GM18873 (cell line): ENCODE measurements at regions not wholly inside any gene's neighbourhood (a gene's known extent, or its start where the extent isn't known, plus 50 kb on each side); places are given as distances from the start of the nearest gene placed in this dataset.

Experiments used
- ATAC-seq: cut with Tn5 transposase; IDR thresholded peaks from one replicate; pipeline ENCODE4 v1.9.1; 2021; ENCODE audit warnings: mild to moderate bottlenecking, moderate library complexity, moderate number of reproducible peaks; ENCODE audit not compliant: unreplicated experiment, low FRiP score

DNA sequence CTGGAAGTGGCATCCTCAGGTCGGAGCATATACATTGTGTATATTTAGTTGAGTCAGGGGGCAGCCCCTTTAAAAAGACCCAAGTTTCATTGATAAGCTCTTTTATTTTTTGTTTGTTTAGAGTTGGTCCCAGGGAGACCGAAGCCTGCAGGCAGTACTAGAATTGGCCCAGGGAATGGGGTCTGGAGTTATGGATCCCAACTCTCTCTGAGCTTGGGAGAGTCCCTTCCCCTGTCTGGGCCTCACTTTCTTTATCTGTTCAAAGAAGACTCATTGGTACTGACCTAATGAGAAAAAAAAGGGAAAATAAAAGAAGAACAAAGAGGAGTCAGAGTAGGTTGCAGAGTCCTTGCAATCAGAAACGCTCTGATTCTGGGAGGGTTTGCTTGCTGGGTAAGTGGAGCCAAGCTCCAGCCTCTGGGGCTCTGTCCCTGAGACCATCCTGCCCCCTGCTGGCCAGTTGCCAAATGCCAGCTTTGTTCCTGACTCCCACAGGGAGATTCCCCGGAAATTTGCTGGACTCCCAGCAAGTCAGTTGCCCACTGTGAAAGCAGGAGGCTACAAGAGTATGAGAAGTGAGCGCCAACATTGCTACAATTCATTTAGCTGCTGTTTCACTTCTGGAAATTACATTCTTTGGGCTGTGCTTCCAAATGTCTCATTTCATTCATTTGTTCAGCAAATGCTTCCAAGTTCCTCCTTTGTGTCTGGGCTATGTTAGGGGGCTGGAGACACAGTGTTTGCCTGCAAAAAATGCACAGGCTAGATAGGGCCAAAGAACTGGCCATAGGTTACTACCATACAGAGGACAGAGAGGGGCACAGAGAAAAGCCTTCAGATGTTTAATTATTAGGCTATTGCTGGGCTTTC is 156.2 kb downstream of the MELK start:
- ATAC-seq, result no peak

DNA sequence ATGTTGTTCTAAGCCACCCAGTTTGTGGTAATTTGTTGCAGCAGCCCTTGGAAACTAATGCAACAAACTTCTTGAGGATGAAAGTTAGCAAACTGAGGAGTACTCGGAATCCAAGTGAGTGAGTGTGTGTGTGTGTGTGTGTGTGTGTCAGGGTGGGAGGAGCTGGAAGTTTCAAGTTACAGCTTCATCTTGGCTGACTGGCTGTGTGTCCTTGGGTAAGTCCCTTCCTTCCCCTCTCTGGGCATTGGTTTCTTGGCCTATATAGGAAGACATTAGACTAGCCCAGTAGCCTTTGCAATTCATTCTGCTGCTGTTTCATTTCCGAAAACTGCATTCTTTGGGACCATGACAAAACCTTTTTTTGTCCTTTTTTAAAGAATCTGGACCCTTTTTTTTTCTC is 157.2 kb downstream of the MELK start:
- no peak for ATAC-seq

DNA sequence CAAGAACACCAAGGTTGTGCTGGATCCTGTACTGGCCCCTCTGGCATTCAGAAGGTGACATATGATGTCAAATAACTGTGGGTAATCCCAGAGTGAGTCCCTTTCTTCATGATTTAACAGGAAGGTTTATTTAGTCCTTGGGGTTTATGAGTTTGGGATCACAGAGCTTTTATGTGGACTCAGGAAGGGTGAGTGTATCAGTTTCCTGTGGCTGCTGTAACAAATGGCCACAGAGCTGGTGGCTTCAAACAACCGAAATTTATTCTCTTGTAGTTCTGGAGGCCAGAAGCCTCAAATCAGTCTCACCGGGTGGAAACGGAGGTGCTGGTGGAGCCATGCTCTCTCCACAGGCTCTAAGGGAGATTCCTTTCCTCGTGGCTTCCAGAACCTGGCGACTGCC is 157.7 kb downstream of the MELK start:
- ATAC-seq, result no peak

DNA sequence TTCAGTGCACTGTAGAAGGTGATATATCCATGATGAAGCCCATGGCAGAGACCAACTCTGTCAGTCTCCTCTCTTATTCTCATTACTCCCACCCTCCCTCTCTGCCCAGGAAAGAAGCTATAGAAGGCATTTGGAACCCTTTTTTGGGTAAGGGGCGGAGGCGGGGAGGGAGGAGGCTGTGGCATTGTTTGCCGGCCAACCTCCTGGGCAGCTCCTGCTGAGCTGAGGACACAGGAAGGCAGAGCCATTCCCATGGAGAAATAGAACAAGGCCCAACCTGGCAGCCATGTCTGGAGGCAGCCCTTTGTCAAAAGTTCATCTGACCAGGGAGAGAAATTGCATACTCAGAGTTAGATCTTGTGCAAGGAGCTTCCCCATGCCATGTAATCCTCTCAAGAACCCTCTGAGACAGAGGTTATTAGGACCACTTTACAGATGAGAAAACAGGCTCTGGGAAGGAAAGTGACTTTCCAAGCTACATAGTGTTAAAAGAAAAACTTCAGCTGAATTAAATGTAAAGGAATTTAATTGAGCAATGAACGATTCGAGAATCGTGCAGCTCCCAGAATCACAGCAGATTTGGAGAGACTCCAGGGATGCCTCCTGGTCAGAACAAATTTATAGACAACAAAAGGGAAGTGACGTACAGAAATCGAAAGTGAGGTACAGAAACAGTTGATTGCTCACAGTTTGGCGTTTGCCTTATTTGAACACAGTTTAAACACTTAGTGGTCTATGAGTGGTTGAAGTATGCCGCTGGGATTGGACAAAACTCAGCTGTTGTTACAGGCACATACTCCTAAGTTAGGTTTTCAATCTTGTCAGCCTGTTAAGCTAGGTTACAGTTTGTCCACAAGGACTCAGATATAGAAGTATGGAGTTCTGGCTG is 158.6 kb downstream of the MELK start:
- no peak for ATAC-seq

DNA sequence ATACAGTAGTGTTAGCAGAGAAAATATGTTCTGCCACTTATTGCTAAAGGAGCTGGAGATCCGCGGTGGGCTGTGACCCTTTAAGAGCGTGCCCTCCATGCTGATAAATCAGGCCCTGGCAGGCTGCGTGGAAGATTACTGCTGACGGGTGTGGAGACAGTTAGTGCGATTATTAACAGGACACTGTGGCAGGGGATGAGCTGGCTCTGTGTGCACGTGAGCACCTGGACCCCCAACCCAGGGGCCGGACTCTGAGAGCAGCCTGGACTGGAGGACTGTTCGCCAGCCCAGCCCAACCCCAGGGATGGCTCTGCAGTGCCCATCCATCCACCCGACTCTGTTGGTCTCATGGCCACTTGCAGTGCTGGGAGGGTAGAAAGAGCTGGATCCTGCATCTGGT is 162.0 kb downstream of the MELK start:
- ATAC-seq, result no peak

DNA sequence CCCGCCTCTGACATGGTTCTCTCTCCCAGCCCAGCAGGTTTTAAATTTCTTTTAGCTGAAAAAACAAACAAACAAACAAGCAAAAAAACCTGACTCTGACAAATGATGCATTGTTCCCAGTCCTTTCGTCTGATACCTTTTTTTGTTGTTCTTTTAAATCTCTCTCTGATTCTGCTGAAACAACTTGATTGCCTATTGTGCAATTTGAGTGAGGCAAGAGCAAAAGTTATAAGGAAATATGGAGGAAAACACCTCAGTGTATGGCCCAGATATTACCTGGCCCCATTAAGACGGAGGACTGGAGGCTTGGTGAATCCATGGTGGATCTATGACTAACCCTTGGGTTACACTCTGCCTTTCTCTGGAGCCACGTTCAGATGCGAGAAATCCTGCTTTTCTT is 164.0 kb downstream of the MELK start:
- ATAC-seq, result no peak

DNA sequence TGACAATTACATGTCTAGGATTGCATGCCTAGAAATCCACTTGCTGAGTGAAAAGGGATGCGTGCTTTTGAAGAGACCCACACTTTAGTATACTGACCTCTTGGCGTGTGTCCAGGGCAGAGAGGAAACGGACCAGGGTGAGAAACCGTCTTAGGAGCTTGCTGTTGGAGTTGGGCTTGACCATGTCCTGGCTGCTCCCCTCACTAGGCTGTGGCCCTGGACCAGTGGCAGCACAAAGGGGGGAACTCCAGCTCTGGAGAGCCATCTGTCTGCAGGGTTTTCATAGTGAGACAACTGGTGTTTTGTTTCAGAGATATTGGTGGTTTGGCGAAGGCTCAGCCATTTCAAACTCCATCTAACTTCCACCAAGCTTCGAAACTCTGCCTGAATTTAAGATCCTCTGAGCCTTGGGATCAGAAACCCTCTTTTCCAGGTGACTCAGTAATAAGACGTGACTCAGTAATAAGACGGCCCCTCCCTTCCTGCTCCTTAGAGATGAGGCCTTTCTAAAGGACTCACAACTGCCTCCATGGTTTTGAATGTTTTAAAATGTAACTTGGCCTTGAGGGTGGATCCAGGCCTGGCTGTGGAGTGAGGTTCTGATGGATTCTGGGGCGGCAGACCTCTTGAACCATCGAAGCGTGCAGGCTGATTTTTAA is 165.8 kb downstream of the MELK start:
- no peak for ATAC-seq

DNA sequence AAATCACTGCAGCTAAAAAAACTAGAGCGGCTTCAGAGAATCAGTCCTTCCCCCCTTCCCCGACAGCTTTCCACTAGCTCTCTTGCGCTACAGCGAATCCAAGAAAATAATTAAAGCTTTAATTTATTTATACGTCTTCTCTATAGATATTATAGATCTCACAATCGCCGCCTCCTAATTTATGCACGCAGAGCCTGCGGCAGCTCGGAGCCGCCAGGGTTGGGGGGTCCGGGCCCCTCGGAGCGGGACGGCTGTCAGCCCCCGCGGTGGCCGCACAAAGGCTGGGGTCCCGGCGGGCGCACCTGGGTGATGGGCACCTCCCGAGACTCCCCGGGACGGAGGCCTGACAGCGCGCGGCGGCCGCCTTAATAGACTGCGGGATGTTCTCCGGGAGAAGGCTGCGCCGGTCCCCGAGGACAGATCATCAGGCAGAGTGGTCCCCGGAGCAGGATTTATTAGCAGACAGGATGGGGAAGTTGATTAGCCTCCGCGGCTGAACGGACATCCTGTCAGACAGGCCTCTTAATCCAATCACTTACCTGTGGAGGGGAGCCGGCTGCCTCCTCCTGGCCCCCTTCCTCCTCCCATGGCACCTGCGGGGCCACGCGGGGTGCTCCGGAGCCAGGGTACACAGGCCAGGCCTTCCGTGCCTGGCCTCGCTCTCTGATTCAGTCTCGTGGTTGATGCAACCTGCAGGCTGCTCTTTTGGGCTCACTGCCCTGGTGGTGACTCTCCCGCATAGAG is 166.8 kb downstream of the MELK start:
- no peak for ATAC-seq

DNA sequence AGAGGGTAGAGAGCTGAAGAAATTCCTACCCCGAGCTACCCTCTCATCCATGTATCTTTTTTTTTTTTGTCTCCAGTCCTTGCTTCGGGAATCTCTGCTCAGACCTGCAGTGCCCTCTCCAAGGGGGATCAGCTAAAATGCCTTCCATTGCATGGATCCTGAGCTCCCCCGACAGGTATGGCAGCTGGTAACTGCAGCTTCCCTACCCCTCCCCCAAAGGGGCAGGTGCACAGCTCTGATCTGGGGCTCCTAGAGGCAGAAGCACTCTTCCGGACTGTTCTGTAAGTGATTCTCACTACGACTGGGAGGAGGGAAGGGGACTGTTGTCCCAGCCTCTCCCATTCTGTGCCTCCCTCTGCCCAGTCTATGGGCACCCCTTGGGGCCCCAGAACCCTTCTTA is 169.6 kb downstream of the MELK start:
- ATAC-seq, result no peak

DNA sequence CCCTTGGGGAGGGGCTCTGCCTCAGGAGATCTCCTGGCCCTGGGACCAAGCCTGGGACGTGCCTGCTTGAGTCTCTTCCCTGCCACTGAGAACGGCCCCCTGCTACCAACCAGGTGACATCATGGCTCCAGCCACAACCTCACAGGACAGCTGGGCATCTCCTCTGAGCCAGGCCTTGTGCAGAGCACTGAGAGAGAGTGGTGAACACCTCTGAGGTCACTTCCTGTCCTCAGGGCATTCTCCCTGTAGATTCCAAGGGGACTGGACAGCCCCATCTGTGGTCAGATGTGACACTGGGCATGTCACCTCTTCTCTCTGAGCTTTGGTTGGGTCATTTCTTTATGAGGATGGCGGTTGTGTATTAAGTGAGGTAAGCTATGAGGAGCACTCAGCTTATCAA is 172.0 kb downstream of the MELK start:
- no peak for ATAC-seq

DNA sequence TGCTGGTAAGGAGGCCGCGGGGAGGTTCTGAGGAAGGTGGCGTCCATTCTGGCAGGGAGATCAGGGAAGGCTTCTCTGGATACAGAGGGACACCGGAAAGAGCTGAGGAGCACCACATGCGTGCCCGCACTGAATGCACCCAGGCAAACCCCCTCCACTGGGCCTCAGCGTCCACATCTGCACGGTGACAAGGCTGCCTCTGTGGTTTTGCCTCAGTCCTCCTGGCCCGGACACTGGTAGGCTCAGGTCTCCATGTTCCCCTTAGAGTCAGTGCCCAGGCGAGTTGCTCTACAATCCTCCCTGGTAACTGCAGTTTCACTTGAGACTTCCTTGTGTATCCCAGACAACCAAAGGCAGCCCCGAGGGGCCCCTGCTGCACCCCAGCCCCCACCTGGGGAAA is 173.3 kb downstream of the MELK start:
- ATAC-seq, result no peak

DNA sequence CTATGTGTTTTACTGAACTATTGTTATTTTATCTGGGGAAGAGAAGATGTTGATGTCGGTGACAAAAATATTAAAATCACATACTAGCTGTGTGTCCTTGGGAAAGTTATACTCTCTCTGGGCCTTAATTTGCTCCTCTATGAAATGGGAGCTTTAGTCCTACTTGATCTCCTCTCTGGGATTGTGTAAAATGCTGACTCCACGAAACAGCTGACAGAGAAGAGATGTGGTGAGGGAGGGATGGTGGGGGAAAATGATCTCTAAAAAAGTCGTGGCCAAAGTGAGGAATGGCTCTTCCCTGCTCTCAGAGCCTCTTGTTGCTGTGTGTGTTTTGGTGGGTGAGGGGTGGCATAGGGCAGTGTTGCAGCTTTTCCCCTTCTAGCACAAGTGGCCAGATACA is 173.7 kb downstream of the MELK start:
- ATAC-seq, result no peak

DNA sequence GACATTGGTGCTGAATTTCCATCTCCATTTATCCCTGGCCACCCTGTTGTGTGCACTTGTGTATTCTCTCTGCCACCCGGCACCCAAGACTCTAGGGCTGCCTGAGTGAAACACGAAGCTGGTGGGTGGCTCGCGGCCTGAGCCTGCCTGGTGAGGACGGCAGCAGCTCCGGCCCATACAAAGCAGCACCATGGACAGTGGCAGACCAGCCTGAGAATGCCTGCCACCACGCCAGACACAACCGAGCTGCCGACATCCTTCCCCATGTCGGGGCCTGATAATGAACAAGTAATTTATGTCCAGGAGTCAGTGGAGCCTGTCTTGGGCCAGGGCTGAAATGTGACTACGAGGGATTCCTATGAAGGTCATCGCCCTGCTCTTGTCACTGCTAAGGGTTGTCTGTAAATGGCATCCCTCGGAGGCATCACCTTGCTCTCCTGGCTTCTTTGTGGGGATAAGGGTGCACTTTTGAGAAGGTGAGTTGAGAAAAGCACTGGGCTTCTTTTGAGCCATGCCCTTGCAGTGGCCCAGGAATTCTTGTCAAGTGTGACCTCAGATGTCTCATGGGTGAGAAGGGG is 175.7 kb downstream of the MELK start:
- no peak for ATAC-seq

DNA sequence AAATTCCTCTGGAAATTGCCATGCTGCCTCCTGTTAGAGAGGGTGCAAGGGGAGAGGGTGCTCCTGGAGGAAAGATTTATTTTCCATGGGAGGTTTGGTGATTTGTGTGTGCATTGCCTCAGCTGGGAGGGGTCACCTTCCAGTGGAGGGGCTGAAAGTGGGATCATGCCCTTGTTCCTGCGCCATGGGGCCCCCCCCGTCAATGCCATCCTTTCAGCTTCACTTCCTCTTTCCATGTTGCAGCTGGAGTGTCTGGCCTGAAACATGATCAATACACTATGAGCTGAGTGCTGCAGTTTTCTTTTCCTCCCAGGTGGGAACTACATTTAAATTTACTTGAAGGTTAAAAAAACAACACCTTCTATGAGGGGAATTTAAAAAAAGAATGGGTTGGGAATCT is 176.8 kb downstream of the MELK start:
- ATAC-seq, result no peak

DNA sequence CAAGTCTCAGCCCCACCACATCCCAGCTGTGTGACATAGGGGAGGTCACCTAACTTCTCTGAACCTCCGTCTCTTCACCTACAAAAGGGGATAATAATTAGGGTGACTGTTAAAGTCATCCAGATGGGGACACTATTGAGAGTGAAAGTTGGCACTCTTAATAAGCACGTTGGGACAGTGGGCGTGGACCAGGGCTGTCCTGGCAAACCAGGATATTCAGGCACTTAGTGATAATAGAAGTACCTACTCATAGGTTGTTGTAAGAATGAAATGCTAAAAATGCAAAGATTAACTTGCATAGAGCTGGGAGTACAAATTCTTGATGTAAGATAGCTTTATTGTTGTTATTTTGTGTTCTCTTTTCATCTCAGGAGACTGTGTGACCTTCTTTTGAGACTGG is 177.9 kb downstream of the MELK start:
- no peak for ATAC-seq

DNA sequence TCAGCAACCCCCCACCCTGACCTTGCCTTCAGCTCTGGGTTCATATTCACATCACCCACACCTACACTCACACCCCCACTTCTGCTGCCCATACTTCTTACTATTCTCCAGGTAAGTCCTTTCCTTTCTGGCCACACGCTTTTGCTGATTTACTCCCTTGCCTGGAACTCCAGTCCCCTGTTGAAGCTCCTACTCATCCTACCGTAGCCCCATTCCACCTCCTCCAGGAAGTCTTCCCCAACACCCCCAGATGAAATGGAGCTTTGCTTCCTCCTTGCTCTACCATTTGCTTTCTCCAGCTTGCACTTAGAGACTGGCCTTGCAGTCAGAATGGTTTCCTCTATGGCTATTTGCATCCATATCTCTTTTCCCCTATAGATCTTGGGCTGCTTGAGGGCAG is 182.3 kb downstream of the MELK start:
- no peak for ATAC-seq

DNA sequence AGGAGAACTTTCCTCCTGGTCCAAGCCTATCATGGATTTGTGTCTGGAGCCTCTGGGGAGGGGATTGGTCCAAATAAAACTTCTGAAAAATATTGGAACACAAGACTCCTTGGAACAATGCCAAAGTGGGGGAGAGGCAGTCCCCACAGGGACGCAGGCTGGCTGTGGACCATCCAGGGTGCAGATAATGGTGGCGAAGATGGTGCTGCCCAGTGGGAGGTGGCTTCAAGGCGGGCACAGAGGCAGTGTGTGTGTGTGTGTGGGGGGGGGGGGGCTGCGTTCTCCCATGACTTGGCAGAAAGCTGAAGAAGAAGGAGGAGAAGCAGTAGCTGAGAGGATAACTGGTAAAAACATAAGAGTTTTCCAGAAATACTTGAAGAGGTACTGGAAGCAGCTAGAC is 186.4 kb downstream of the MELK start:
- ATAC-seq, result no peak

DNA sequence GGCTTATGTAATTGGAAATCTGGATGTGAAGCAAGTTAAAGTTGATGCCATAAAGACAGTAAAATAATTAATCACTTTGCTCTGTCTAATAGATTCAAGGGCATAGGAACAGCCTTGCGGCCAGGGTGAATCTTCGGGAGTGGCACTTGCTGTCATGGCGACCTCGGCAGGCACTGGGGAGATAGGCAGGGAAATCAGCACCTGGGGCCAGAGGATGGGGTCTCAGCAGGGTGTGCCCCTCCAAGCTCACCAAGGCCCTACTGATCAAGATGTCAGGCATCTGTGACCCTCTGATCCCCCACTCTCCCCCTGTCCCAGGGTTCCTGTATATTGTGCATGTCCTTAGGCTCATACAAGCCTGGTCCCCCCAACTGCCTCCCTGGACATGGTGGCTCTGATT is 187.3 kb downstream of the MELK start:
- no peak for ATAC-seq

DNA sequence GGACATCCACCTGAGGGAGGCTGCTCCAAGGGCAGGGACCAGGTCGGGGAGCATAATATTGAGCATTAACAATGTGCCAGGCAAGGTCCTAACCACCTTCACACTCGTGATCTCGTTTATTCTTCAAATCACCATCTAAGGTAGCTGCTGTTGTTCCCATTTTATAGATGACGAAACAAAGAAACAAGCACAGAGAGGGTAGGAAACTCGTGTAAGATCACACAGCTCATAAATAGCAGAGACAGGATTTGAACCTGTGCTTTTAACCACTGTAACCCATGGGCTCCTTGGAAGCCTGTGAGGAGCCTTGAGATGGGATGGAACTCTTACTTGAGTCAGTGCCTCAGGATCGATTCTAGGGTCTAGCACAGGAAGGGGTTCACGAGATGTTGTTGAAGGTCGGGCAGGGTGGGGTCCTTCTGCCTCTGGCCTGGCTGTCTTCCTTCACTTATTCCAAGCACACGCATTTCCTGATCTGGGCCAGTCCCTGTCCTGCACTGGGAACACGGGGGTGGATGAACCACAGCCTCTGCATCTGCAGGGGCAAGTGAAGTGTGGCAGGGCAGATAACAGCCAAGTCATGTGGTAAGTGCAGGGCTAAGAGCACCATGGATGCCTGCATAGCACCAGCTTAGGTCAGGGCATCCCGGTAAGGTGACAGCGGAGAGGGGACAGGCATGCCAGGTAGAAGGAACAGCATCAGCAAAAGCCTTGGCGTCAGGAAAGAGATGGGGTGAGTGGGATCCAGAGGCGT is 188.1 kb downstream of the MELK start:
- ATAC-seq, result no peak
